ENCODE measurements at regions not wholly inside any gene's neighbourhood (a gene's known extent, or its start where the extent isn't known, plus 50 kb on each side); places are given as distances from the start of the nearest gene placed in this dataset.
"Not testable (repeated sequence)": the region's sequence is repeated elsewhere in the genome, so short reads cannot be mapped to it uniquely, and the experiment has no call there.

- no peak for DNase-seq
These were observed 815.0 kb upstream of the ID2 start for GRCh38 chr2:7866825-7867224.

DNA sequence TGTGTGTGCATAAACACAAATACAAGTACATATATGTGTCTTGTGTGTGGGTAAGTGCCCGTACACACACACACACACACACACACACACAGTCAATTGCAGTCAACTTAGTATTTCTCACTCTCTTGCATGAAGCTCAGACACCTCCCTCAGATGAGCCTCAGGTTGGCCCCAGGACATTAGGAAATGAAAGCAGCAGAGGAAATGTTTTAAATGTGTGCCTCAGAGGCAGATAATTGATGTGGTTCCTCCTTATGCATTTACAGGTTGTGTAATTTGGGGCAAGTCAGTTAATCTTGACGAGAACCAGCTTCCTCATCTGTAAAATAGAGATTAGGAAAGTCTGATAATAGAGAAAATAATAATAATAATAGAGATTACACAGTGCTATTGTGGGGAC, 814.0 kb upstream of the ID2 start:
- no peak for DNase-seq

- no peak for DNase-seq
These were observed 813.0 kb upstream of the ID2 start for GRCh38 chr2:7868836-7869235.

GRCh38 chr2:7876445-7876844, 805.4 kb upstream of the ID2 start:
- DNase-seq = not testable (repeated sequence)

- DNase-seq = not testable (repeated sequence)
These were observed 803.6 kb upstream of the ID2 start for GRCh38 chr2:7878266-7878665.

DNA sequence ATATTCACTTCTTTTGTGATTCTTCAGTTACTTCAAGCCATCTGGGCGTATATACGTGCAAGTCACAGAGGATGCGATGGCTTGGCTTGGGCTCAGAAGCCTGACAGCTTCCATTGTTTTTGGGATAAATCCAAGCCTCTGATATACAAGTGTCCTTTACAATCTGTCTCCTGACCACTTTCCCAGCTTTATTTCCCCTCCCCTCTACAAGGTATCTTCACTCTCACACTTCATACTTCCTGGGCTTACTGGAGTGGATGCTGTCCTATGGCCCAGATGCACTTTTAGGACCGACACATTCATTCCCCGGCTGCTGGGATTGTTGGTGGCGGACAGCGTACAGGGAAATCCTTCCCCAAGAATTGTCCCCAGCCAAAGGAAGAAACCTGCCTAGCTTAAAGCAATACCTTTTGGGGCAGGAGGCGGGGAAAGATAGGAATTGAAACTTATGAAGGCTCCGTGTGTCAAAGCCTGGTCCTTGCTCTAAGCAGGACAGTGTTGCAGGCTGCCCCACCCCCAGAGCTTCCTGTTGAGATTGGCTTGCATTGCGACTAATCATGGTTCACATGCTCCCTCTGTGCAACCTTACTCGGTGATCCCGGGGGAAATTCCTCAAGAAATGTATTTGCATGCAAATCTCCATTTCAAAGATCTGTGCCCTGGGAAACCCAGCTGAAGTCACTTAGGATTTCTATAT, 802.9 kb upstream of the ID2 start:
- no peak for DNase-seq

GRCh38 chr2:7879483-7879835, 802.4 kb upstream of the ID2 start:
- DNase-seq = no peak

DNA sequence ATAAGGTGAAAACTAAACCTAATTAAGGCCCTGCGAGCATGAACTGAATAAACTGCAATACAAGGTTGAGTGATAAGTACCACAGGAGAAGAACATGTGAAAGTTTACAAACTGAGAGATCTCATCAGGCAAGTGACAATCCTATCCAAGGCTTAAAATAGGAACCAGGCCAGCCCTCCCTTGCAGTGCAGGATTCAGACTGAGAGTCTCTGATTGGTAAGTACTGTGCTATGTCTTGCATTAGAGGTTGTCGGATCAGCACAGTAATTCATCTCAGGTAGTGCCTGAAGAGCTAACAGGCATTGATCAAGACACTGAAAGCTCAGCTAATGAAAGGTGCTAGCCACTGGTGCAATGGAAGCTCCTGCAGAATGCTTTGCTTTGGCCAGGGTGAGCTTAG, 801.7 kb upstream of the ID2 start:
- DNase-seq = no peak

DNA sequence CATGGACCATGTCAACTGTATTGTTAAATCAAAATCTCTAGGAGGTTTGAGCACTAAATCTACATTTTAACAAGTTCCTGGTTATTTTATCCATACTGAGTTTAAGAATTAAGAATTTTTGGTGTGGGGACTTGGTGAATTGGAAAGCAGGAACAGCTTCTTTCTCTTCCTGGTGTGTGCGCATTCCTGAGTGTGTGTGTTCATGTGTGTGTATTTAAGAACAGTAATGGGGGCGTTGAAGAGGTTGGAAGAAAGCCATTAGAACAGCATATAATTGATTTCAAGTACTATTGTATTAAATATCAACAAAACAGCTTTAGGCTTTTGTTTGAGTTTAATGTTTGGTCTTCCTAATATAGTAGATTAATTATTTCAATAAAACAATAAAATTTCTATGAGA, 801.3 kb upstream of the ID2 start:
- no peak for DNase-seq

- DNase-seq = no peak
These were observed 800.8 kb upstream of the ID2 start for GRCh38 chr2:7881063-7881462.

GRCh38 chr2:7881466-7881865, 800.4 kb upstream of the ID2 start:
- no peak for DNase-seq

DNA sequence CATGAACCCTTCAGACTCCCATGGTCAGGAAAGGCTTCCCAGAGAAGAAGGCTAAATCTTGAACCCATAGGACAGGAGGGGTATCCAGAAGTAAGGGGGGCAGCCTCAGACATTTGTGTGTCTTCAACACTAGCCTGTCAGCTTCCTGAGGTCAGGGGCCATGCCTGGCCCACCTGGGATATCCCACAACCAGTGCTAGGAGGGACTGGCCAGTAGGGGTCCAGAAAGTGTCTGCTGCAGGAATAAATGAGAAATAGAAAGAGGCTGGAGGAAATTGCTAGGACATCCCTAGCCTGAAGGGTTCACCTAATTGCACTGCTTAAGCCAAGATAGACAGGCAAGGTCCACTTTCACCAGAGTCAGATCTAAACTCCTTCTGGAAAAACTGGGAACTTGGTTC, 799.6 kb upstream of the ID2 start:
- DNase-seq = no peak

DNA sequence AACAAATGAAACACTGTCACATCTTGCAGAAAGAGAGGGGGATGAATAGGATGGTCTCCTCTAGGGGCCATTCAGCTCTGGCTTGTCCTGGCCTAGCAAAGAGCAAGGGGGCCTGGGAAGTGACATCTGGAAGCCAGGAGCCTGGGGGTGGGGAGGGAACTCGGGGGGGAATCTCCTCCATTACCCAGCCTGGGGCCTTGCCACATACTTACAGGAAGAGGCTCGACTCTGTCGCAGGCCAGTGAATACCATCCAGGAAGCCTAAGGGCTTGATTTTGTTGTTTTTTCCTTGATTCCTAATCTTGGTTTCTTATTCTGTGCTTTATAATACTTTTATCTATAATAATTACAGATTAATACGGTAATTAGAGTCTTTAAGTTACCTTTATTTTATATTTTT, 797.5 kb upstream of the ID2 start:
- DNase-seq = no peak

DNA sequence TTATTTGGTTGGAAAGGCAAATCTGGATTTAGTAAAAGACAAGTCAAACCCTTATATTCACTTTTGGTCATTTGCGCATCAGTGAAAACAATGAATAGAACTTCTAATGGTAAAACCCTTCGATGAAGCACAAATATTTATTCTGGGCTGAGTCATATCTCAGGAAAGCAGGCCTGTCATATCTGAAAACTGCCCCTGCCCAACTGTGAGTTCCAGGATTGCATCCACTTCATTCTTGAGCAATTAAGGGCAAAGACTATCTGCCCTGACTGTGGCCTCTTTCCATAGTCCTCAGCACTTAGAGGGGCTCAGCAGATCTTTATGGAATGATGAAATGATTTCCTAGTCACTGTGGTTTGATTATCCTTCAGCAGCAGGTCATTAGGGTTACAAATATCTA, 795.2 kb upstream of the ID2 start:
- no peak for DNase-seq

- no peak for DNase-seq
These were observed 794.4 kb upstream of the ID2 start for GRCh38 chr2:7887441-7887840.

GRCh38 chr2:7888876-7889275, 793.0 kb upstream of the ID2 start:
- DNase-seq = no peak

DNA sequence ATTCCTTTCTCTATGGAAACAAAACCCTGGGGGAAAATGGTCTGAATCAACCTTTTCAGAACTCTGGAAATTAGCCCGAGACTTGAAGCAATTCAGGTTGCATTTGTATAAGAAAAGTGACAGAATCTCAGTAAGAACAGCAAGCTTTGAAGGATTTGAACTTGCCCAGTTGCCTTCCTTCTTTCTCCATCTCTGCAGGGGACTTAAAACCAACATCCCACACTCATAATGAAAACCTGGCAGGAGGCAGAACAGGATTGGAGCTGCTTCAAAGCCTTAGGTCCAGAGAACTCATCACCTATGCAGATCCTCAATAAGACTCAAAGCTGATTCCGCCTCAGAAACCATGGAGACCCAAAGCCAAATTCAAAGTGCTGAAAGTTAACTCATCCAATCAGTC, 790.5 kb upstream of the ID2 start:
- no peak for DNase-seq

GRCh38 chr2:7895289-7895688, 786.6 kb upstream of the ID2 start:
- DNase-seq = no peak

GRCh38 chr2:7896940-7897487, 784.8 kb upstream of the ID2 start:
- no peak for DNase-seq

- no peak for DNase-seq
These were observed 782.6 kb upstream of the ID2 start for GRCh38 chr2:7899241-7899640.

- no peak for DNase-seq
These were observed 781.9 kb upstream of the ID2 start for GRCh38 chr2:7899923-7900322.

GRCh38 chr2:7900593-7900992, 781.3 kb upstream of the ID2 start:
- DNase-seq = no peak

GRCh38 chr2:7902251-7902765, 779.5 kb upstream of the ID2 start:
- DNase-seq = no peak

- no peak for DNase-seq
These were observed 777.5 kb upstream of the ID2 start for GRCh38 chr2:7904319-7904718.

DNA sequence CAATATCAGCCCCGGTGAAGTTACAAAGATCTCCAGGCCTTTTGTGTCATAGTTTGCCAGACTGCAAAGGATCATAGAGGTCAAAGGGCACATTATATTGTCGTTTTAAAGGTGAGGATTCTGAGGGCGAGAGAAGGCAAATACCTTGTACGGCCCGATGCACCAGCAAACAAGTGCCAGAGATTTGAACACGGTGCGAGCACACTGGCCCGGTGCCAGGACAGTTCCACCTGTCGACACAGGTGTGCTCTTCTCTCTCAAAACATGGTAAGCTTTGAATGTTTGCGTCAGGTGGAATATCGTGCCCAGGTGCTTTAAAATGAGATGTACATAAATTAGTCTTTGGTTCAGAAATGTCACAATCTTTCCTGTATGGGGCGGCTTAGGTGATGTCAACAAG, 776.1 kb upstream of the ID2 start:
- no peak for DNase-seq

All from activated CD4-positive, alpha-beta T cell treated with anti-CD3 and anti-CD28 coated beads, Interleukin-2, amount 50 U/mL, for 48 hours (primary cell).